Naive B cell (primary cell): ENCODE measurements at regions not wholly inside any gene's neighbourhood (a gene's known extent, or its start where the extent isn't known, plus 50 kb on each side); places are given as distances from the start of the nearest gene placed in this dataset.
A peak's percentile ranks its signal among the peaks of the same experiment; 100 is the strongest.
"Not testable (repeated sequence)": the region's sequence is repeated elsewhere in the genome, so short reads cannot be mapped to it uniquely, and the experiment has no call there.

Source experiments
- ATAC-seq, 2 donors: fragments of 150-1000 bp; cut with Tn5 transposase; 2 replicates each; pipeline ENCODE4 v1.10.0; 2021; ENCODE audit warnings: low read depth in 2 of 2, mild to moderate bottlenecking in 2 of 2, moderate library complexity in 2 of 2
- DNase-seq: peaks from one replicate; pipeline ENCODE4 v3.0.0; 2022
- H3K27ac Mint-ChIP-seq, 6 donors: one replicate each; pipeline ENCODE4 v1.8.0; 2020 to 2022; ENCODE audit warnings: mild to moderate bottlenecking in 6 of 6, mixed read lengths in 6 of 6, moderate library complexity in 5 of 6, inconsistent platforms in 2 of 6
- H3K27me3 Mint-ChIP-seq, 3 donors: one replicate each; pipeline ENCODE4 v1.8.0; 2021 to 2022; ENCODE audit warnings: mixed read lengths in 3 of 3, mild to moderate bottlenecking in 1 of 3
- H3K36me3 Mint-ChIP-seq, 2 donors: one replicate each; pipeline ENCODE4 v1.8.0; 2020 to 2022; ENCODE audit warnings: mixed read lengths in 2 of 2, inconsistent platforms in 1 of 2, mild to moderate bottlenecking in 1 of 2
- H3K4me1 Mint-ChIP-seq, 3 donors: one replicate each; pipeline ENCODE4 v1.8.0; 2020 to 2022; ENCODE audit warnings: mixed read lengths in 3 of 3, inconsistent platforms in 1 of 3, mild to moderate bottlenecking in 1 of 3, moderate library complexity in 1 of 3
- H3K4me3 Mint-ChIP-seq, 8 donors: one replicate each; pipeline ENCODE4 v1.8.0; 2020 to 2022; ENCODE audit warnings: mild to moderate bottlenecking in 8 of 8, mixed read lengths in 8 of 8, moderate library complexity in 8 of 8, inconsistent platforms in 2 of 8
- H3K9me3 Mint-ChIP-seq, 7 donors: one replicate each; pipeline ENCODE4 v1.8.0; 2020 to 2022; ENCODE audit warnings: mixed read lengths in 7 of 7, mild to moderate bottlenecking in 5 of 7, inconsistent platforms in 2 of 7, moderate library complexity in 1 of 7

DNA sequence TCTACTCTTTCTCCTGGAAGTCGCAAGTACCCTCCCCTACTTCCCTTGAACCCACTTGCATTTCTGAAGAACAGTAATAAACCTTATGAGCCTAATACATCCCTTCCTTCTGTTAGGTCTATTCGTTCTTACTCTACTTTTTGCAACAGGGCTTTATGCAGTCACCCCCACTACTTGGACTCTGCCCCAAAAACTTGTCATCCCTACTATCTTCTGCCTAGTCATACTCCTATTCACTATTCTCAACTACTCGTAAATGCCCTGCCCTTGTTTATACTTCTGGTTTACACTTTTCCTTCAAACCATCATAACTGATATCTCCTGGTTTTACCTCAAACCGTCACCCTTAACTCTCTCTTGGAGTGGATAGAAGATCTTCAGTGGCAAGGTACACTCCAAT is 55.2 kb upstream of the SLIT2 start:
- H3K27ac Mint-ChIP-seq, result no peak overlapping the region
- H3K27me3 Mint-ChIP-seq, result no peaks in the 10 kb centered on the region
- no peaks in the 10 kb centered on the region for H3K4me1 Mint-ChIP-seq
- peaks cover 0 to 4% (median 2%) of the 10 kb centered on the region in 7 donors for H3K9me3 Mint-ChIP-seq
- no peaks in the 10 kb centered on the region for H3K36me3 Mint-ChIP-seq
- no peak overlapping the region for H3K4me3 Mint-ChIP-seq
- DNase-seq, result no peak
- ATAC-seq, result no peak

DNA sequence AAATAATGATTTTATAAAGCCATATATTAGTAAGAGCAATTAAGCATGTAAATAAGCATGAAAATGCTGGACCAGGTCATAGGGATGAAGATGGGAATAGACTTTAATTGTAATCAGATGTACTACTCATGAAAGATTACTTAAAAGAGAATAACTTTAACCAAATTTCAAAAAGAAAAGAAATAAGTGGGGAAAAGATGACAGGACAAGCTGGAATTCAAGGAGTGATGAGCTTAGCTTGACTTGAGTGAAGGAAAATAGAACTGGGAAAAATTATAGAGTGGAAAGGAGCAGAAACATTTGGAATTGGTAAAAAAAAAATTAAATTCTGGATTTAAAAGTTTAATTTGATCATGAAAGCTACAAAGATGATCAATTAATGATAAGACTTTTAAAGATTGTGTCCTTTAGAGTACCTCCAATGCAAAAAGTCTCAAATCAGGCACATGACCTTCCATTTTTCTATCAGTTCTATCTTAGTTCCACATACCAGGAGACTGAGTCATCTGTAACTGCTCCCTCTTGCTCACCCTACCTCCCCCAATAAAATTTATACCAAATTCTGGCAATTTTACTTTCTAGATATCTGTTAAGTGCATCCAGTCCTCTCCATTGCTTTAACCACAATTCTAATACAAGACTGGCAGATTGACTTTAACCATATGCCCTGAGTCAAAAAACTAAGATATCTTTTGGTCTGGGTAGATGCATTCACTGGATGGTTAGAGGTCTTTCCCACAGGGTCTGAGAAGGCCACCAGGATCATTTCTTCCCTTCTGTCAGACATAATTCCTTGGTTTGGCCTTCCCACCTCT is 56.4 kb upstream of the SLIT2 start:
- peaks cover 0 to 5% (median 2%) of the 10 kb centered on the region in 7 donors for H3K9me3 Mint-ChIP-seq
- H3K4me1 Mint-ChIP-seq, result no peaks in the 10 kb centered on the region
- H3K27me3 Mint-ChIP-seq, result no peaks in the 10 kb centered on the region
- no peak for DNase-seq
- no peak overlapping the region for H3K27ac Mint-ChIP-seq
- ATAC-seq, result no peak
- H3K4me3 Mint-ChIP-seq, result no peak overlapping the region
- H3K36me3 Mint-ChIP-seq, result no peaks in the 10 kb centered on the region

DNA sequence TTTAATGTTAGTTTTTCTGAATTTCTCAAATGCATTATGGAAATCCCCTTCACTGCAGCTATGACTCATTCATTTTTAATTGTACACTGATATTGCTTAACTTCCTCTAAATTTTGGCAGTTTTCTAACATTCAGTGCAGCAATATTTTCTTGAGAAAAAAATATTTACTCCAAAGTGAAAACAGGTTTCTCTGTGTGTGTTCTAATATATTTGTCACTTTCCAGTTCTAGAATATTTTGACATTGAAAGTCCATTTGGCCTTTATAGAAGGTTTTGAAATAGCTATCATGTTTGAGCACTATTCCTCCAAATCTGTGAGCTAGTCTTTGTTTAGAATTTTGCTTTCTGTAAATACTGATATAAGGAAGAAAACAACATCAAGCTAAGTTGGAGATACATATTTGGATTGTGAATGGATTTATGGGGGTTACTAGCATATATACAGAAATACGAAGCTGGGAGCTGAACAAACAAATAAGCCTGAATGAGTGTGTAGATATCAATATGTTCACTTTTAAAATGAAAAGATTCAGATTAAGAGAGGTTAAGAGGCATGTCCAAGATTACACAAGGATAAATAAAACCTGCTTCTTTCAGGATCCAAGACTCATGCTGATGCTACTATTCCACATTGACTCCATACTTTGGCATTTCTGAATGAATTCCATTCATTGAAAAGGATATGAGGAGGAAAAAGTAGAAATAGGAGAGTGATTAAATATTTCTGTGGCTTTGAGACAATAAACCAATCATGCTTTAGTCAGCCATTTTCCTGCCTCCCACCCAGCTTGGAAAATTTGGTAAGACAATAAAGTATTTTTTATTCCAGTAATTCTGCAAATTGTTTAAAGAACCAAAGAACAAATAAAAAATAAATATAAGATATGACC is 57.3 kb upstream of the SLIT2 start:
- Mint-ChIP-seq H3K9me3 (peaks cover 0 to 12% (median 5%) of the 10 kb centered on the region in 7 donors), H3K36me3 (no peaks in the 10 kb centered on the region), H3K4me1 (no peaks in the 10 kb centered on the region), H3K27ac (no peak overlapping the region), H3K4me3 (no peak overlapping the region), H3K27me3 (no peaks in the 10 kb centered on the region)
- no peak for DNase-seq
- ATAC-seq, result no peak

DNA sequence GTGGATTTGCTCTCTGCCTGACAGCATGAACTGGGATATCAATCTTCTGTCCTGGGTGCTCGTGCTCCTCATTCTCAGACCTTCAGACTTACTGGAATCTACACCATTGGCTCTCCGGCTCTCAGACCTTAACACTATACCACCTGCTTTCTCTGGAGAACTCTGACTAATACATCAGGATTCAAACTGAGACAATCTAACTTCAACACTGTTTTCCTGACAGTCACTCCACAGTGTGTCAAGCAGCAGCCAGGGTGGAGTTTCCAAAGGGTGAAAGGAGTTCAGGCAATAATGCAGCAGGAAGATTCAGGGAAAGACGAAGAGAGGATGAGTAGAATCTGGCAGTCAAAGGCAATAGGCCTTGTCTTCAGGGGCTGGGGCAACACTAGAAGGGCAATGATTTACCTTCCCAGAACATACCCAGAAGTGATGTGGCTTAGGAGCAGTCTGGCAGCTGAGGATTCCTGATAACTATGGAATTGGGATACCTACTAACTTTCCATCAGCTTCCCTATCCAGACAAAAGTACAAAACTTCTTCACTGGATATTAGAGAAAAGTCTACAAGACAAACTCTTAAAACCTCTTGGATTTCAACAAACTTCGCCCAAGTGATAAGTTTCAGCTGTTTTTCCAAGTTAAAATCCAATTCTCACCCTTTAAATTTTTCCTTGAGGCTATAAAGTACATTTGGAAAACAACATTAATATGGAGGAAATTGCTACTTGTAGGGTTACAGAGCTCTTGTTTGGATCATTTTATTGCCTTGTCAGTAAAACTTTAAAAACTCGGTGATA is 58.4 kb upstream of the SLIT2 start:
- no peak for ATAC-seq
- H3K27ac Mint-ChIP-seq, result no peak overlapping the region
- no peak for DNase-seq
- H3K9me3 Mint-ChIP-seq, result peaks cover 0 to 13% (median 5%) of the 10 kb centered on the region in 7 donors
- no peaks in the 10 kb centered on the region for H3K27me3 Mint-ChIP-seq
- no peak overlapping the region for H3K4me3 Mint-ChIP-seq
- H3K4me1 Mint-ChIP-seq, result no peaks in the 10 kb centered on the region
- H3K36me3 Mint-ChIP-seq, result no peaks in the 10 kb centered on the region

DNA sequence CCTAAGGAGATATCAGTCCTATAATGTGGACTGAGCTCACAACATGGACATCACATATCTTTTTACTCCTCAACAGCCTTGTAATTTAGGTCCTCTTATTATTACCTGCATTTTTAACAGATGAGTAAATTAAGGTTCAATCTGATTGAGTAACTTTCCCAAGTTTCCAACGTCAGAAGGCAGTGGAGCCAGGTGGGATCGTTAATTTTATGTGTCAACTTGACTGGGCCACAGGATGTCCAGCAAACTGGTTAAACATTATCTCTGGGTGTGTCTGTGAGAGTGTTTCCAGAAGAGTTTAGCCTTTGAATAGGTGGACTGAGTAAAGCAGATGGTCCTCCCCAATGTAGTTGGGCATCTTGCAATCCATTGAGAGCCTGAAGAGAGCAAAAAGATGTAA is 59.0 kb upstream of the SLIT2 start:
- ATAC-seq (no peak), DNase-seq (no peak)
- Mint-ChIP-seq H3K36me3 (no peaks in the 10 kb centered on the region), H3K4me3 (no peak overlapping the region), H3K4me1 (no peaks in the 10 kb centered on the region), H3K27ac (no peak overlapping the region), H3K27me3 (no peaks in the 10 kb centered on the region), H3K9me3 (peaks cover 0 to 17% (median 5%) of the 10 kb centered on the region in 7 donors)

DNA sequence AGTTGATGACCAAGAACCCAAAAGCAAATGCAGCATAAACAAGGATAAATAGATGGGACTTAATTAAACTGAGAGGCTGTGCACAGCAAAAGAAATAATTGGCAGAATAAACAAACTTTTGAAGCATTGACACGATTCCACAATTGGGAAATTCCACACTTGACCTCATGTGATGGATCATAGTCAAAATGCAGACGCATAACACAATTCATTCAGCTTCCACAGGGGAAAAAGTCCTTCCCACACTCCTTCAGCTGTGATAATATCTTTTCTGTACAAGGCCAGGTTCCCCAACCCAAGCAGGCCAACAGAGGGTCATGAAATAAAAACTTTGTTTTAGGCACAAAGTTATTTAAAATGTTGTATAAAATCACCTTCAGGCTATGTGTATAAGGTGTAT is 66.6 kb upstream of the SLIT2 start:
- ATAC-seq (no peak), DNase-seq (no peak)
- Mint-ChIP-seq H3K27ac (no peak overlapping the region), H3K4me1 (no peaks in the 10 kb centered on the region), H3K36me3 (no peaks in the 10 kb centered on the region), H3K4me3 (no peak overlapping the region), H3K9me3 (peaks cover 6 to 21% (median 14%) of the 10 kb centered on the region in 7 donors), H3K27me3 (no peaks in the 10 kb centered on the region)

DNA sequence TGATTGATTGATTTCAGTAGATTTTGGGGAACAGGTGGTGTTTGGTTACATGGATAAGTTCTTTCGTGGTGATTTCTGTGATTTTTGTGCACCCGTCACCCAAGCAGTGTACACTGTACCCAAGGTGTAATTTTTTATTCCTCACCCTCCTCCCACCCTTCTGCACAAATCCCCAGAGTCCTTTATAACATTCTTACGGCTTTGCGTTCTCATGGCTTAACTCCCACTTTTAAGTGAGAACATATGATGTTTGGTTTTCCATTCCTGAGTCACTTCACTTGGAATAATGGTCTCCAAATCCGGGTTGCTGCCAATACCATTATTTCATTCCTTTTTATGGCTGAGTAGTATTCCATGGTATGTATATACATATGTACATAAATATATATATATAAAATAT is 68.6 kb upstream of the SLIT2 start:
- not testable (repeated sequence) for ATAC-seq, H3K4me1 Mint-ChIP-seq, H3K27ac Mint-ChIP-seq, H3K4me3 Mint-ChIP-seq, DNase-seq, H3K27me3 Mint-ChIP-seq, H3K36me3 Mint-ChIP-seq
- peaks cover 6 to 16% (median 10%) of the 10 kb centered on the region in 7 donors for H3K9me3 Mint-ChIP-seq

DNA sequence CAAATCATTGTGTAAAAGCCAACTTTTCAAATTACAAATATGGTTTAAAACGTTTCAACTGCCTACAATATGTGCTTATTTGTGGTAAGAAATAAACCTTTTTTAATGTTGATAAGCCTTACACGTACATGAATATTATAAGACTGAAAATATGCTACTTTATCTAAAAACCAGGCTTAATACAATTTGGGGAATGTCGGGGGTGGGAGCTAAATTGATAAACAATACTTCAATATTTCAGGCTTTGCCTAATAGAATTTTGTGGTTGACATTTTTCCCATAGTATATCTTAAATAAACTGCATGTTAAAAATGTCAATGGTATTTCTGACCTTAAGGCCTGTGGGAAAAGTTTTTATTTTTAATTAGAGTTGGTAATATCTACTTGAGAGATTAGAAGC is 69.8 kb upstream of the SLIT2 start:
- Mint-ChIP-seq H3K27ac (no peak overlapping the region), H3K4me1 (no peaks in the 10 kb centered on the region), H3K27me3 (no peaks in the 10 kb centered on the region), H3K9me3 (peaks cover 4 to 23% (median 10%) of the 10 kb centered on the region in 7 donors), H3K36me3 (no peaks in the 10 kb centered on the region), H3K4me3 (no peak overlapping the region)
- ATAC-seq (no peak), DNase-seq (no peak)

DNA sequence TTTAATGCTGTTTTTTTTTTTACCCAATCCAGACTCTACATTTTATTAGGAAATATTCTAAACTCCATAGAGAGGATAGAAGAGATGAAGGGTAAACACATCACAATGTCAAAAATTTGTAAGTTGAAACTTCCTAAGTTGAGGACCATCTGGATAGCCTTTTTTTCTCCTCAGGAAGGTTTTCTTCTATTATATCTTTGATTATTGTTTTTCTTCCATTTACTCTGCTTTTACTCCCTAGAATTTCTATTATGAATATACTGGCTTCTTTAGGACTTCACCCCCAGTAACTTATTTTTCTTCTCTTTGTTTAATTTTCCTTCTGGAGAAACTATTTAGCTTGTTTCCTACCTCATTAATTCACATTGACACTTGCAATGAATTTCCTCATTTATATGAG is 71.2 kb upstream of the SLIT2 start:
- Mint-ChIP-seq H3K36me3 (no peaks in the 10 kb centered on the region), H3K9me3 (peaks cover 8 to 33% (median 18%) of the 10 kb centered on the region in 7 donors), H3K27me3 (no peaks in the 10 kb centered on the region), H3K27ac (peak overlapping the region in 1 of 6 donors; percentile 47), H3K4me1 (no peaks in the 10 kb centered on the region), H3K4me3 (no peak overlapping the region)
- no peak for ATAC-seq
- no peak for DNase-seq

DNA sequence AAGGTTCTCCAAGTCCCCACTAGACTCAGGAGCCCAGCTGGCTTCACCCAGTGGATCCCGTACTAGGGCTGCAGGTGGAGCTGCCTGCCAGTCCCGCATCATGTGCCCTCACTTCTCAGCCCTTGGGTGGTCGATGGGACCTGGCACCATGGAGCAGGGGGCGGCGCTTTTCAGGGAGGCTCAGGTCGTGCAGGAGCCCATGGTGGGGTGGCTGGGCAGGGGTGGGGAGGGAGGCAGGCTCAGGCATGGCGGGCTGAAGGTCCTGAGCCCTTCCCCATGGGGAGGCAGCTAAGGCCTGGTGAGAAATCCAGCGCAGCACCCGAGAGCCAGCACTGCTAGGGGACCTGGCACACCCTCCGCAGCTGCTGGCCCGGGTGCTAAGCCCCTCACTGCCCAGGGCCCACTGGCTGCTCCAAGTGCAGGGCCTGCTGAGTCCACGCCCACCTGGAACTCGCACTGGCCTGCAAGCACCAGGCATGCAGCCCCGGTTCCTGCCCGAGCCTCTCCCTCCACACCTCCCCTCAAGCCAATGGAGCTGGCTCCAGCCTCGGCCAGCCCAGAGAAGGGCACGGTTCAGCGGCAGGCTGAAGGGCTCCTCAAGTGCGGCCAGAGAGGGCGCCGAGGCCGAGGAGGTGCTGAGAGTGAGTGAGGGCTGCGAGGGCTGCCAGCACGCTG is 72.7 kb upstream of the SLIT2 start:
- no peak overlapping the region for H3K27ac Mint-ChIP-seq
- no peaks in the 10 kb centered on the region for H3K36me3 Mint-ChIP-seq
- no peaks in the 10 kb centered on the region for H3K4me1 Mint-ChIP-seq
- no peak overlapping the region for H3K4me3 Mint-ChIP-seq
- H3K27me3 Mint-ChIP-seq, result no peaks in the 10 kb centered on the region
- DNase-seq (no peak), ATAC-seq (no peak)
- H3K9me3 Mint-ChIP-seq, result peaks cover 6 to 33% (median 18%) of the 10 kb centered on the region in 7 donors

DNA sequence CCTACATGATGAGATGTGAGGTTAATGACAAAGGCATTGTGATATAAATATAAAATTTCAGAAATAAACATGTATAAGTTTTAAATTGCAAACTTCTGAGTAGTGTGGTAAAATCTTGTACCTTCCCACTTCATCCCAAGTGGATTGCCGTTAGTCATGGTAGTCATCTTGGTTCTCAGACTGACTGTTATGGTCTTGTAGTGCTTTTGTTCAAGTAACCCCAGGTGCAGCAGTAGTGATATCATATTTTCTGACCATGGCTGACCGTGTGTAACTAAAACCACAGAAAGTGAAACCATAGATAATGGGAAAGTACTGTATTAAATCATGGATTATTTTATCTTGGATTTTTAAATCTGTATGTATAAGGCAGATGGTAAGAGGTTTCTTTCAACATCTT is 74.8 kb upstream of the SLIT2 start:
- H3K4me3 Mint-ChIP-seq, result no peak overlapping the region
- no peak for DNase-seq
- peaks cover 6 to 33% (median 14%) of the 10 kb centered on the region in 7 donors for H3K9me3 Mint-ChIP-seq
- no peaks in the 10 kb centered on the region for H3K27me3 Mint-ChIP-seq
- no peak overlapping the region for H3K27ac Mint-ChIP-seq
- H3K36me3 Mint-ChIP-seq, result no peaks in the 10 kb centered on the region
- no peak for ATAC-seq
- H3K4me1 Mint-ChIP-seq, result no peaks in the 10 kb centered on the region

DNA sequence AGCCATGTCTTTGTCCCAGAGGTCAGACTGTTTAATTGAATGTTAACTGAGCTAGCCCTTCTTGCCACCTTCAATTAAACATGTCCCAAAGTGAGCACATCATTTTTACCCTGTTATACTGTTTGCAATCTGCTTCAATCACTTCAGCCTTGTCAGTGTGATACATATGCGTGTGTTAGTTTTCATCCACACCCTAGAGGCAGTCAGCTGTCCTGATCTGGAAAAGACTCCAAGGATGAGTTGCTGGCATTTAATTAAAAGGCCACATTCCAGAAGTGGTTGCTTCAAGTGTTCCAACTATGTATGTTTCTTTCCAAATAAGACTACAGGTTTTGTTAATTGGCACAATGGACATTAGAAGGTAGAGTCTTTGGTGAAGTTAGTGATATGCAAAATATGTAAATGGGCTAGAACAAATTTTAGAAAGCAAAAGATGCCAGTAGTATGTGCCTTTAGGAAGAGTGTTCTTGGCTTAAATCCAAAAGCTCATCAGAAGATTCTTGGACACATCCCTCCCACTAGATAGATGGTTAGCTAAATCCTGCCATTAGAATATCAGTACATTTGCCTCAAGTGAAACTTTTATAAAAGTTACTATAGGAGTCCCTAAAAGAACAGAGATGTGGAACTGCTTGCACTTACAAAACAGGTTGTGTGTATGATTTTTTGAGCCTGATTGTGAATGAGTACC is 79.5 kb upstream of the SLIT2 start:
- no peak for DNase-seq
- no peak for ATAC-seq
- Mint-ChIP-seq H3K27me3 (no peaks in the 10 kb centered on the region), H3K4me1 (no peaks in the 10 kb centered on the region), H3K4me3 (no peak overlapping the region), H3K27ac (no peak overlapping the region), H3K36me3 (no peaks in the 10 kb centered on the region), H3K9me3 (peaks cover 5 to 13% (median 7%) of the 10 kb centered on the region in 7 donors)
